ENCODE measurements at regions not wholly inside any gene's neighbourhood (a gene's known extent, or its start where the extent isn't known, plus 50 kb on each side); places are given as distances from the start of the nearest gene placed in this dataset.

DNA sequence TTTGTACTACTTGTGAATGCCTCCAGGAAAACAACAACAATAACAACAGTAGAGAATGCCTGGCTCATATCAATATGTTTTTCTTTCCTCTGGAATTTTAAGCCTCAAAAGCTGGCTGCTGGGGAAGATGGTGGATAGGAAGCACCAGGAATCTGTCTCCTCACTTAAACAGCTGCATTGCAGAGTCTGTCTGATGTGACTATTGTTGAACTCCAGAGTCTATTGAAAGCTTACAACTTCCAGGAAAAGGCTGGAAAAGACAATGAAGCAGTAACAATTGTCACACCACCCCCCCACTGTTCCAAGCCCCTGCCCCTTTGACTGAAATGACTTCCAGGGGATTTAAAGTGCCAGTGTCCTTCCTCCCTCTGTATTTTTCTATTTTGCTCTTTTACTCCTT lies 309.7 kb downstream of the BMP4 start:
- no peak overlapping the region for H3K4me3 ChIP-seq (ENCODE audit: low read length)
- no peak overlapping the region for H3K4me2 ChIP-seq (ENCODE audit: low read length)
- no peak for TF ChIP-seq EZH2phosphoT487 (IDR thresholded peaks at IDR 0.05; ENCODE audit: borderline replicate concordance, low read length)
- TF ChIP-seq, protein P1, sequence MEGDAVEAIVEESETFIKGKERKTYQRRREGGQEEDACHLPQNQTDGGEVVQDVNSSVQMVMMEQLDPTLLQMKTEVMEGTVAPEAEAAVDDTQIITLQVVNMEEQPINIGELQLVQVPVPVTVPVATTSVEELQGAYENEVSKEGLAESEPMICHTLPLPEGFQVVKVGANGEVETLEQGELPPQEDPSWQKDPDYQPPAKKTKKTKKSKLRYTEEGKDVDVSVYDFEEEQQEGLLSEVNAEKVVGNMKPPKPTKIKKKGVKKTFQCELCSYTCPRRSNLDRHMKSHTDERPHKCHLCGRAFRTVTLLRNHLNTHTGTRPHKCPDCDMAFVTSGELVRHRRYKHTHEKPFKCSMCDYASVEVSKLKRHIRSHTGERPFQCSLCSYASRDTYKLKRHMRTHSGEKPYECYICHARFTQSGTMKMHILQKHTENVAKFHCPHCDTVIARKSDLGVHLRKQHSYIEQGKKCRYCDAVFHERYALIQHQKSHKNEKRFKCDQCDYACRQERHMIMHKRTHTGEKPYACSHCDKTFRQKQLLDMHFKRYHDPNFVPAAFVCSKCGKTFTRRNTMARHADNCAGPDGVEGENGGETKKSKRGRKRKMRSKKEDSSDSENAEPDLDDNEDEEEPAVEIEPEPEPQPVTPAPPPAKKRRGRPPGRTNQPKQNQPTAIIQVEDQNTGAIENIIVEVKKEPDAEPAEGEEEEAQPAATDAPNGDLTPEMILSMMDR (IDR thresholded peaks at IDR 0.05; ENCODE audit: low read depth, low read length, poor library complexity, severe bottlenecking), result no peak
- H3K4me1 ChIP-seq (ENCODE audit: control insufficient read depth, low read length), result no peaks in the 10 kb centered on the region
- no peaks in the 10 kb centered on the region for H3K9me2 ChIP-seq (replicated peaks; ENCODE audit: control insufficient read depth, low read length)
- no peaks in the 10 kb centered on the region for H3K9me3 ChIP-seq (ENCODE audit: control insufficient read depth, insufficient read depth, low read length)
- H3F3A ChIP-seq (ENCODE audit: control insufficient read depth, insufficient read depth), result no peaks in the 10 kb centered on the region
- H4K20me1 ChIP-seq (ENCODE audit: control insufficient read depth, insufficient read depth, low read depth, low read length), result no peaks in the 10 kb centered on the region
- H3K79me2 ChIP-seq (ENCODE audit: control insufficient read depth, low read length), result no peaks in the 10 kb centered on the region
- H3K27me3 ChIP-seq (ENCODE audit: control insufficient read depth, low read length), result 0 out of 2 replicates have a peak, but pooled peaks cover 3% of the 10 kb centered on the region
- H3K36me3 ChIP-seq (ENCODE audit: control insufficient read depth, low read length), result no peaks in the 10 kb centered on the region
- H3K27ac ChIP-seq (ENCODE audit: low read depth, low read length), result no peak overlapping the region

DNA sequence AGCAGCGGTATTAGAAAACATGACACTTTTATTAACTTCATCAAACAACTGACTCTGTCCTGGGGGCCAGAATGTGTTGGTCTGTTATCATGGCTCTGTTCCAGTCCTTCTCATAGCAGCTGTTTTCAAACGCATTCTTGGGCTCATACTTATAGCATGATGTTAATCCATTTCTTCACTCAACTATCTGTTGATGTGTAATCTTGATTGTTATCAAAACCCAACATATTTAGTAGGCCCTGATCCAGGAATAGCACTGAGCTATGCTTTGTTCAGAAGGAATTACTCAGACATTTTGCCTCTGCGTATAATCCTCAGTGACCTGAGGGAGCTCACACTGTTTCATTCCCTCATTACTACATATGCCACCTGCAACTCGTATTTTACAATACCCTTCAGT lies 315.9 kb downstream of the BMP4 start:
- Histone ChIP-seq H3K4me2 (ENCODE audit: low read length) (no peak overlapping the region), H3K4me3 (ENCODE audit: low read length) (no peak overlapping the region), H3K36me3 (ENCODE audit: control insufficient read depth, low read length) (no peaks in the 10 kb centered on the region), H3K27ac (ENCODE audit: low read depth, low read length) (no peak overlapping the region), H3K4me1 (ENCODE audit: control insufficient read depth, low read length) (no peaks in the 10 kb centered on the region), H3K9me2 (replicated peaks; ENCODE audit: control insufficient read depth, low read length) (no peaks in the 10 kb centered on the region), H3K79me2 (ENCODE audit: control insufficient read depth, low read length) (no peaks in the 10 kb centered on the region), H3F3A (ENCODE audit: control insufficient read depth, insufficient read depth) (no peaks in the 10 kb centered on the region), H4K20me1 (ENCODE audit: control insufficient read depth, insufficient read depth, low read depth, low read length) (no peaks in the 10 kb centered on the region), H3K9me3 (ENCODE audit: control insufficient read depth, insufficient read depth, low read length) (no peaks in the 10 kb centered on the region), H3K27me3 (ENCODE audit: control insufficient read depth, low read length) (no peaks in the 10 kb centered on the region; the same call in 1 of the 2 replicates)
- no peak for TF ChIP-seq EZH2phosphoT487 (IDR thresholded peaks at IDR 0.05; ENCODE audit: borderline replicate concordance, low read length)
- TF ChIP-seq, protein P1 (IDR thresholded peaks at IDR 0.05; ENCODE audit: low read depth, low read length, poor library complexity, severe bottlenecking), result no peak

DNA sequence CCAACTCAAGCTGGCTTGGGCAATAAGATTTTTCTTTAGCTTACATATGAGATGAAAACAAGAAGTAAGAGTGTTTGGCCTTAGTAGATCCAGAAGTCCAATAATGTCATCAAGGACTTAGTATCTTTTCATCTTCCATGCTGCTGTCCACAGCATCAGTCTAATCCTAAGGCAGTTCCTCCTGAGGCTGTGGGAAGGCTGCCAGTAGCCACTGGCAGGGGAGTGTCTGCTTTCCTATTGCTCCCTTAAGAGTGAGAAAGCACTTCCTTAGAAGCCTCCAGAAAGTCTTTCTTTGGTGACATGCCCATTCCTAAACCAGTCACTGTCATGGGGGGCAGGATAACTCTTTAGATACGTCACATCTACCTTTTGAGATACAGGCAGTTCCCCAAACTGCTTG lies 317.7 kb downstream of the BMP4 start:
- no peaks in the 10 kb centered on the region for H3K9me2 ChIP-seq (replicated peaks; ENCODE audit: control insufficient read depth, low read length)
- H3K4me3 ChIP-seq (ENCODE audit: low read length), result no peak overlapping the region
- no peaks in the 10 kb centered on the region for H3K4me1 ChIP-seq (ENCODE audit: control insufficient read depth, low read length)
- no peaks in the 10 kb centered on the region; the same call in 1 of the 2 replicates for H3K27me3 ChIP-seq (ENCODE audit: control insufficient read depth, low read length)
- no peaks in the 10 kb centered on the region for H3K79me2 ChIP-seq (ENCODE audit: control insufficient read depth, low read length)
- H3K9me3 ChIP-seq (ENCODE audit: control insufficient read depth, insufficient read depth, low read length), result no peaks in the 10 kb centered on the region
- no peak overlapping the region for H3K4me2 ChIP-seq (ENCODE audit: low read length)
- no peaks in the 10 kb centered on the region for H3K36me3 ChIP-seq (ENCODE audit: control insufficient read depth, low read length)
- no peaks in the 10 kb centered on the region for H4K20me1 ChIP-seq (ENCODE audit: control insufficient read depth, insufficient read depth, low read depth, low read length)
- TF ChIP-seq, protein P1 (IDR thresholded peaks at IDR 0.05; ENCODE audit: low read depth, low read length, poor library complexity, severe bottlenecking), result no peak
- TF ChIP-seq EZH2phosphoT487 (IDR thresholded peaks at IDR 0.05; ENCODE audit: borderline replicate concordance, low read length), result no peak
- H3K27ac ChIP-seq (ENCODE audit: low read depth, low read length), result no peak overlapping the region
- H3F3A ChIP-seq (ENCODE audit: control insufficient read depth, insufficient read depth), result no peaks in the 10 kb centered on the region

Data from DOHH2 (cell line).